Mesothelial cell of epicardium (in vitro differentiated cells): ENCODE measurements at regions not wholly inside any gene's neighbourhood (a gene's known extent, or its start where the extent isn't known, plus 50 kb on each side); places are given as distances from the start of the nearest gene placed in this dataset.

Source experiments
- DNase-seq, 2 experiments: peaks; one replicate each; pipeline ENCODE4 v3.0.0; 2021; ENCODE audit warnings: low spot score in 2 of 2; ENCODE audit not compliant: unreplicated experiment in 2 of 2
- H3K27ac Mint-ChIP-seq: 2 replicates; pipeline ENCODE4 v1.8.0; 2021; ENCODE audit warnings: mixed read lengths
- H3K27me3 Mint-ChIP-seq: 2 replicates; pipeline ENCODE4 v1.8.0; 2021; ENCODE audit warnings: low read depth, mixed read lengths
- H3K36me3 Mint-ChIP-seq: 2 replicates; pipeline ENCODE4 v1.8.0; 2021; ENCODE audit warnings: mixed read lengths
- H3K4me1 Mint-ChIP-seq: 2 replicates; pipeline ENCODE4 v1.8.0; 2021; ENCODE audit warnings: mixed read lengths
- H3K4me3 Mint-ChIP-seq: 2 replicates; pipeline ENCODE4 v1.8.0; 2021; ENCODE audit warnings: mild to moderate bottlenecking, moderate library complexity, mixed read lengths
- H3K9me3 Mint-ChIP-seq: 2 replicates; pipeline ENCODE4 v1.8.0; 2021; ENCODE audit warnings: mixed read lengths
- CTCF ChIP-seq: fragments of 200-600 bp; sonication (generic); IDR thresholded peaks from one replicate; pipeline ENCODE4 v1.5.0; 2021; ENCODE audit warnings: antibody characterized with exemption; ENCODE audit not compliant: unreplicated experiment

GRCh38 chr2:82481207-82481606 is 1977.9 kb downstream of the SUCLG1 start:
- DNase-seq: no peak
- H3K27me3 Mint-ChIP-seq: no peaks in the 10 kb centered on the region
- H3K4me3 Mint-ChIP-seq: no peak overlapping the region
- H3K9me3 Mint-ChIP-seq: peaks cover 14% of the 10 kb centered on the region
- H3K27ac Mint-ChIP-seq: no peak overlapping the region
- TF ChIP-seq CTCF: no peak
- H3K4me1 Mint-ChIP-seq: no peaks in the 10 kb centered on the region
- no peaks in the 10 kb centered on the region for H3K36me3 Mint-ChIP-seq

GRCh38 chr2:82478641-82479040 is 1980.4 kb downstream of the SUCLG1 start:
- DNase-seq: no peak
- no peaks in the 10 kb centered on the region for H3K27me3 Mint-ChIP-seq
- H3K36me3 Mint-ChIP-seq: no peaks in the 10 kb centered on the region
- H3K4me1 Mint-ChIP-seq: no peaks in the 10 kb centered on the region
- H3K9me3 Mint-ChIP-seq: peaks cover 14% of the 10 kb centered on the region
- no peak overlapping the region for H3K27ac Mint-ChIP-seq
- no peak for TF ChIP-seq CTCF
- H3K4me3 Mint-ChIP-seq: no peak overlapping the region

- H3K9me3 Mint-ChIP-seq: peaks cover 14% of the 10 kb centered on the region
- DNase-seq: no peak
- no peak overlapping the region for H3K27ac Mint-ChIP-seq
- no peaks in the 10 kb centered on the region for H3K4me1 Mint-ChIP-seq
- H3K4me3 Mint-ChIP-seq: no peak overlapping the region
- no peaks in the 10 kb centered on the region for H3K36me3 Mint-ChIP-seq
- no peak for TF ChIP-seq CTCF
- H3K27me3 Mint-ChIP-seq: no peaks in the 10 kb centered on the region
Measured at GRCh38 chr2:82476094-82476493, 1983.0 kb downstream of the SUCLG1 start.

GRCh38 chr2:82428251-82428650 is 2030.8 kb downstream of the SUCLG1 start:
- no peaks in the 10 kb centered on the region for H3K27me3 Mint-ChIP-seq
- no peaks in the 10 kb centered on the region for H3K36me3 Mint-ChIP-seq

GRCh38 chr2:82412021-82412420 is 2047.1 kb downstream of the SUCLG1 start:
- H3K27me3 Mint-ChIP-seq: no peaks in the 10 kb centered on the region
- H3K27ac Mint-ChIP-seq: no peak overlapping the region
- peaks cover 6% of the 10 kb centered on the region for H3K9me3 Mint-ChIP-seq
- H3K4me1 Mint-ChIP-seq: peaks cover 11% of the 10 kb centered on the region
- no peaks in the 10 kb centered on the region for H3K36me3 Mint-ChIP-seq
- no peak for DNase-seq
- no peak for TF ChIP-seq CTCF
- no peak overlapping the region for H3K4me3 Mint-ChIP-seq

More at GRCh38 chr2:82428251-82428650, 2030.8 kb downstream of the SUCLG1 start:
- Mint-ChIP-seq H3K4me3 (no peak overlapping the region), H3K4me1 (no peaks in the 10 kb centered on the region), H3K27ac (no peak overlapping the region), H3K9me3 (no peaks in the 10 kb centered on the region)
- DNase-seq: no peak
- no peak for TF ChIP-seq CTCF

- Mint-ChIP-seq H3K9me3 (peaks cover 6% of the 10 kb centered on the region), H3K27me3 (no peaks in the 10 kb centered on the region), H3K36me3 (no peaks in the 10 kb centered on the region), H3K27ac (no peak overlapping the region), H3K4me3 (no peak overlapping the region), H3K4me1 (peaks cover 11% of the 10 kb centered on the region)
- no peak for TF ChIP-seq CTCF
- DNase-seq: no peak
Measured at GRCh38 chr2:82411071-82411470, 2048.0 kb downstream of the SUCLG1 start.
